AG10803 (cell line): ENCODE measurements at regions not wholly inside any gene's neighbourhood (a gene's known extent, or its start where the extent isn't known, plus 50 kb on each side); places are given as distances from the start of the nearest gene placed in this dataset.

ENCODE experiments used
- DNase-seq: peaks from one replicate; pipeline ENCODE4 v3.0.0; 2010; ENCODE audit warnings: low read depth
- H3K4me3 ChIP-seq: 2 replicates; pipeline ENCODE4 v1.5.1; 2011; ENCODE audit warnings: mild to moderate bottlenecking, low read length, control low read depth
- TF ChIP-seq, protein P1 (sequence below): conservative IDR thresholded peaks from 2 replicates; pipeline ENCODE4 v1.5.1; 2011; ENCODE audit warnings: mild to moderate bottlenecking, low read length, control low read depth, inconsistent platforms

DNA sequence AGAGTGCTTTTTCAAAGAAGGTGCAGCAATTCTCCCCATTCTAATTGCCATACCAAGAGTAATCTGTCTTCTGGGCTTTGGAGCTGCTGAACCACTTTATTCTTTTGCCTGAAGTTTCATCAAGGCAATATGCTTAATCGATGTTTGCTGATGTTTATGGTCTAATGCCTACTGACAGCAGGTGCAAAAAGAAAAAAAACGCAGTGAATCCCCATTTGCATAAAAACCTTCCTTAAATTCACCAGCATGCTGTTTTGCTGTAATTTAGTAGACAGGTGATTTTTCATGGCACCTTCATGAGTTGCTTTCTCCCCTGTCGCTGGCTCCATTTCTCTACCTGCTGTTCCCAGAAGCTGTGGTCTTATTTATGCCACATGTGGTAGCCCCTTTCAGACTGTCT is 83.1 kb upstream of the MAST4 start:
- no peak for DNase-seq
- TF ChIP-seq, protein P1, sequence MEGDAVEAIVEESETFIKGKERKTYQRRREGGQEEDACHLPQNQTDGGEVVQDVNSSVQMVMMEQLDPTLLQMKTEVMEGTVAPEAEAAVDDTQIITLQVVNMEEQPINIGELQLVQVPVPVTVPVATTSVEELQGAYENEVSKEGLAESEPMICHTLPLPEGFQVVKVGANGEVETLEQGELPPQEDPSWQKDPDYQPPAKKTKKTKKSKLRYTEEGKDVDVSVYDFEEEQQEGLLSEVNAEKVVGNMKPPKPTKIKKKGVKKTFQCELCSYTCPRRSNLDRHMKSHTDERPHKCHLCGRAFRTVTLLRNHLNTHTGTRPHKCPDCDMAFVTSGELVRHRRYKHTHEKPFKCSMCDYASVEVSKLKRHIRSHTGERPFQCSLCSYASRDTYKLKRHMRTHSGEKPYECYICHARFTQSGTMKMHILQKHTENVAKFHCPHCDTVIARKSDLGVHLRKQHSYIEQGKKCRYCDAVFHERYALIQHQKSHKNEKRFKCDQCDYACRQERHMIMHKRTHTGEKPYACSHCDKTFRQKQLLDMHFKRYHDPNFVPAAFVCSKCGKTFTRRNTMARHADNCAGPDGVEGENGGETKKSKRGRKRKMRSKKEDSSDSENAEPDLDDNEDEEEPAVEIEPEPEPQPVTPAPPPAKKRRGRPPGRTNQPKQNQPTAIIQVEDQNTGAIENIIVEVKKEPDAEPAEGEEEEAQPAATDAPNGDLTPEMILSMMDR, result no peak
- no peak overlapping the region for H3K4me3 ChIP-seq

DNA sequence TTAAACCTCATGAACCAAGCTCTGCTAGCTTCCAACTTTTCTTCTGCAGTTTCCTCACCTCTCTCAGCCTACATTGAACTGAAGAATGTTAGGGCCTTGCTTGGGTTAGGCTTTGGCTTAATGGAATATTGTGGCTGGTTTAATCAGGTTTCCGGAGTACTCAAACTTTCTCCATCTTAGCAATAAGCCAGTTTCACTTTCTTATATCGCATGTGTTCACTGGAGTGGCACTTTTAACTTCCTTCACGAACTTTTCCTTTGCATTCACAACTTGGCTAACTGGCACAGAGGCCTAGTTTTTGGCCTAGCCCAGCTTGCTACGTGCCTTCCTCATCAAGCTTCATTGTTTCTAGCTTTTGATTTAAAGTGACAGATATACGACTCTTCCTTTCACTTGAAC is 81.0 kb upstream of the MAST4 start:
- DNase-seq, result no peak
- H3K4me3 ChIP-seq, result no peak overlapping the region
- TF ChIP-seq, protein P1, result no peak

DNA sequence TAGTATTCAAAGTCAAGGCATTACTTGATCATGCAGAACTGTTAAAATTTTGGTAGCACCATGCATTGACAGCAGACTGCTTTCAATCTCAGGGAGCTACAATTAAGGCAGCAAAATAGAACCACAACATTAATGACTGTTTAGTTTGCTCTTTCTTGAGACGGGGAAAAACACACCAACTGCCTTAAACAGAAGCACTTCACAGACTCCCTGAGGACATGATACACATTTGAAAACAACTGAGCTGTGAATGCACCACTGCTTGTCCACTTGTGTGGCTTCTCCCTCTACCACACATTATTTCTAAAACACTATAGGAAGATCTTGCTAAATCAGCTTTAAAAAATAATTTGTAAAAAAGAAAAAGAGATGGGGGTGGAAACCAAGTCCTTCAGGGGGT is 79.6 kb upstream of the MAST4 start:
- no peak for DNase-seq
- TF ChIP-seq, protein P1, result no peak
- no peak overlapping the region for H3K4me3 ChIP-seq

DNA sequence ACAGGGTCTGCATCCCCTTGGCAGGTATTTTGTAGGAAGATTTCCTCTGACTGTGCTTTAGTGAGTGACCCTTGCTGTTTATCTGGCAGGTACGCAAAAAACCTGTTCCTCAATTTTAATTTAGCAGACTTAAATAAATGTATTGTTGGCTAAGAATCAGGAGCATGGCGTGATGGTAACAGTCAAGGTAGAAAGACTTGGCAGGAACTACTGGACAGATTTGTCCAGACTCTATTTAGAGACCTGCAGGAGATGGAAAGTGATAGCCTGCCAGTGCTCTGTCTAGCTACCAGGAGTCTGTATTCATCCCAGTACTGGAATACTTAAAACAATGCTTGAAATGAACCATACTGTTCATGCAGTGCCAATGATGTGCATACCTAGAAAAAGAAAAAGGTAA is 78.8 kb upstream of the MAST4 start:
- DNase-seq, result no peak
- H3K4me3 ChIP-seq, result no peak overlapping the region
- TF ChIP-seq, protein P1, result no peak

DNA sequence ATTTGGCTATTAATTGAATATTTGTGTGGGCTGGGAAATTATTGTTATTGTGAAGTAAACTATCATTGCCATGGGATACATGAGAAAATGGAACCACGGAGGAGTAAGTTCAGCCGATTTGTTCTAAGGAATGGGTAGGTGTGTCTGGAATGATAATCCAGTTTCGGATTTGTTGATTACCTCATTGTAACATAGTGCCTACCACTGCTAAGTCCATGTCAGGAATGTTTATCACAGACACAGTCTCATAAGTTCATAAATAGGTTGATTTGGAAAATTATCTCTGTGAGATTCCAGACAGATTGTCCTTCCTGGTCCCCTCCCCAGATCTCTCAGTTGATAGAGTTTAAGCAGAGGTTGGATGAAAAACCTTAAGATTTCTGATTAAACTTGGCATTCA is 78.1 kb upstream of the MAST4 start:
- TF ChIP-seq, protein P1, result no peak
- no peak for DNase-seq
- H3K4me3 ChIP-seq, result no peak overlapping the region

DNA sequence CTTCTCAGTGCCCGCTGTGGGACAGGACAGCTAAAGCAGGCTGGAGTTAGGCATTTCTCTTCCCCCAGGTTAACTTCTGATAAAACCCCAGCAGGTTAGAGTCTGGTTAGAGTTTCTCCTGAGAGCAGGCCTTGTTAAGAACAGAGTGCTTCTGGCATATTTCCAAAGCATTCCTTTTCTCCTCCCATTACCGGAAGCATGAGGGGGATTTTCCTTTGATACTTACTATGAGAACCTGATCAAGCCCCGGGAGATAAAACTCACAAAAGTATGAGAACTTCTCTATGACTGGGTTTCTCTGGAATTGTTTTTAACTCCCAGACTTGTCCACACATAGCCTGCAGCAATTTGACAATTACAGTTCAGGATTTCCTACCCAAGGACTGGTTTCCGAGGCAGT is 77.4 kb upstream of the MAST4 start:
- H3K4me3 ChIP-seq, result no peak overlapping the region
- TF ChIP-seq, protein P1, result no peak
- no peak for DNase-seq

DNA sequence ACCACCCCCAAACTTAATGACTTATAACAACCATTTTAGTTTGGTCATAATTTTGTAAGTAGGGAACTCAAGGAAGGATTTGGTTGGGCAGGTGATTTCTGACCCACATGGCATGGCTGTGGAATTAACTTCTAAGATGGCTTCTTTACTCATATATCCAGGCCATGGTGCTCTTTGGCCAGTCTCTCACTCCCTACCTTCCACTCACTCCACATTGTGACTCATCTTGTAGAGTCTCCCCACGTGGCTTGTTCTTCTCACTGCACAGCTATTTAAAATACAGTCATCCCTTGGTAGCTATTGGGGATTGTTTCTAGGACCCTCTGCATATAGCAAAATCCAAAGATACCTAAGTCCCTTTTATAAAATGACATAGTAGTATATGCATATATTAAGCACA is 76.6 kb upstream of the MAST4 start:
- H3K4me3 ChIP-seq, result no peak overlapping the region
- no peak for DNase-seq
- TF ChIP-seq, protein P1, result no peak
